ENCODE measurements at regions not wholly inside any gene's neighbourhood (a gene's known extent, or its start where the extent isn't known, plus 50 kb on each side); places are given as distances from the start of the nearest gene placed in this dataset.
"Not testable (repeated sequence)": the region's sequence is repeated elsewhere in the genome, so short reads cannot be mapped to it uniquely, and the experiment has no call there.

DNA sequence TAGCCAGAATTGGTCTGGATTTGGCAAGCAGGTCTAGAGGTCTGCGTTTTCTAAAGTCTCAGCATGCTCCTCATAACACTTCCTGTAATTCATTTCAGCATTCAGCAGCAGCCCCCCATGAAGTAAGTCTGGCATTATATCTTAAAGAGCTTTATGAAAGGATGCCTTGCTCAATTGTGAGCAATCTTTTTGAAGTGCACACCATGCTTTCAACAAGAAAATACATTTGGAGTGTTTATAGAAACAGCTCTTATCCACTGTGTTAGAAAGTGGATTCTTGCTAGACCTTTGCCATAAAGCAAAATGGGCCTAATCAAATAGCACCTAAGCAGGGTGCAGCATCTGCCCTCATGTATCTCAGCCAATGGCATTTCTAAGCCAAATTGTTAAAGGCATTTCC is 378.0 kb upstream of the AKR1E2 start:
- no peak for DNase-seq (ENCODE audit: low spot score)

DNA sequence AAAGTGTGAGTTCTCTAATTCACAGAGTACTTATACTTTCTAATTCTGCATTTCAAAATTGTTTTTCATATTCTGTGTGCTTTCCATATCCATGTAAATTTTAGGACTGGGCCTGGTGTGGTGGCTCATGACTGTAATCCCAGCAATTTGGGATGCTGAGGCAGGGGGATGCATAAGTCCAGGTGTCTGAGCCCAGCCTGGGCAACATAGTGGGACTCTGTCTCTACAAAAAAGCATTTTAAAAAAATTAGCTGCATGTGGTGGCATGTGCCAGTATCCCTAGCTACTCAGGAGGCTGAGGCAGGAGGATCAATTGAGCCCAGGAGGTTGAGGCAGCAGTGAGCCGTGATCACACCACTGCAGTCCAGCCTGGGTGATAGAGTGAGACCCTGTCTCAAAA is 382.6 kb upstream of the AKR1E2 start:
- DNase-seq (ENCODE audit: low spot score): no peak

DNA sequence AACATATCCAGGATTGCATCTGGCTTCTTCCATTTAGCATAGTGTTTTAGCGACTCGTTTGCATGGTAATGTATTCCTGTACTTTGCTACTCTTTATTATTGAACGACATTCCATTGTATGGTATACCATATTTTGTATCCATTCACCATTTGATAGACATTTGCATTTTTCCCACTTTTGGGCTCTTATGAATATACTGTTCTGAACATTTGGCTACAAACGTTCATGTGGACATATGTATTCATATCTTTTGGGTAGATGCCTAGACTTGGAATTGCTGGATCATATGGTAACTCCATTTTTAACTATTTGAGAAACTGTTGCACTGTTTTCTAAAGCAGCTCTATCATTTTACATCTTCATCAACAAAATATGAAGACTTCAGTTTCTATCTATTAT is 383.7 kb upstream of the AKR1E2 start:
- no peak for DNase-seq (ENCODE audit: low spot score)

DNA sequence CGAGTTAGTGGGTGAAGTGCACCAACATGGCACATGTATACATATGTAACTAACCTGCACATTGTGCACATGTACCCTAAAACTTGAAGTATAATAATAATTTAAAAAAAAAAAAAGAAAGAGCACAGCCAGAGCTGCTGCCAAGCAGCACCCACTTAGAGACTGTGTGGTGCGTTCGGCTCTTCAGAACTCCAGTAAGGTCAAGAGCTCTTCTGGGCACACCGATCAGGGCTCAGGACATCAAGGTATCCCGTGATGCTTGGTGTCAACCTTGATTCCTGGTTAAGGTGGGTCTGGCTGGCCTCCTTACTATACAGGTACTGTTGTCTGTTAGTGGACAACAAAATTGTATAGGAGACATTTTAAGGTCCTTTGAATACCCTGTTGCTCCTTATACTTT is 385.7 kb upstream of the AKR1E2 start:
- DNase-seq (ENCODE audit: low spot score): no peak

DNA sequence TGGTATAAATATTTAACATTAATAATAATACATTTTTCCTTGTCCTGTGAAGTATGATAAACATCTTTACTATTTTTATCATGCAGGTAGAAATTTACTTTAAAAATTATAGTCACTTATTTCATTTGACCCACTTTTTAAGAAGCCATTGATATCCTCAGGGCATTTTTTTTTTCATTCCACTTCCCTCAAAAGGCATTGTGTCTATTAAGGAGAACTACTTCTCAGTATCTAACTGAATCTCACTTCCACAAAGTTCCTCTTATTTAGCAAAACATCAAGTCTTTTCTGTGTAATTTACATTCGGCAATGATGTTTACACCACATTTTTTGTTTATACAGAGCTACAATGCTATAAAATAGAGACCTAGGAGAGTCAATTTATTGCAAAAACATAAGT is 388.2 kb upstream of the AKR1E2 start:
- no peak for DNase-seq (ENCODE audit: low spot score)

DNA sequence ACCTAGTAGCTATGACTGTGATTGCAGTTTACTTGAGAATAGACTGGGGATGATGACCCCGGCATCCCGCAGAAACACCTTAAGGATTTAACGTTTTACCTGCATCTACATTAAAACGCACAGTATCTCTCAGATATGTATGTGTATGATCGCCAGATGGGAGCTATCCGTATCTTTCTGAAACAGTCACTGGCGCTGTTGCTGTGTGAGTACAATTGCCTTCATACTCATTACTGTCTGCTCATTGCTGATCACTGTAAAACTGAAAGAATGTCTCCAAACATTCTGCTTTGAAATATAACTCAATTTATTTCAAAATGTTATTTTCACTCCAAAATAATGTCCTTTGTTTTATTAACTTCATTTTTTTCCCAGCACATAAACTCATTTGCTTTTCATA is 388.9 kb upstream of the AKR1E2 start:
- DNase-seq (ENCODE audit: low spot score): no peak

DNA sequence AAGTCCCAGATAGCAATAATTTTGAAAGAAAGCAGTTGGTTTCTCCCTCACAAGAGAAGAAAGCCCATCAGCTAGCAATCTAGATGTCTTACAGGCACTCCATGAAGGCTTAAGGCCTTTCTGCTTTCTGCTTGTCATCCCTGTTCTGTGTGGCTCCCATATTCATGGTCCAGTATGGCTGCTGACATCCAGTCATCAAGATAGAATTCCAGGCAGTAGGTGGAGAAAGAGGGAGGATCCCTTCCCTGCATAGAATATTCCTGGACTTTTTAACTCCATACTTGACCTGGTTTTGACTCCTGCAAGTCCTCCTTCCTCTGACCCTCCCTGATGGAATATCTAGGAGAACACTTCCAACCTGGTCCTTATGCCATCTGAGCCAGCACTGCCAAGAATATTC is 389.9 kb upstream of the AKR1E2 start:
- DNase-seq (ENCODE audit: low spot score): no peak

DNA sequence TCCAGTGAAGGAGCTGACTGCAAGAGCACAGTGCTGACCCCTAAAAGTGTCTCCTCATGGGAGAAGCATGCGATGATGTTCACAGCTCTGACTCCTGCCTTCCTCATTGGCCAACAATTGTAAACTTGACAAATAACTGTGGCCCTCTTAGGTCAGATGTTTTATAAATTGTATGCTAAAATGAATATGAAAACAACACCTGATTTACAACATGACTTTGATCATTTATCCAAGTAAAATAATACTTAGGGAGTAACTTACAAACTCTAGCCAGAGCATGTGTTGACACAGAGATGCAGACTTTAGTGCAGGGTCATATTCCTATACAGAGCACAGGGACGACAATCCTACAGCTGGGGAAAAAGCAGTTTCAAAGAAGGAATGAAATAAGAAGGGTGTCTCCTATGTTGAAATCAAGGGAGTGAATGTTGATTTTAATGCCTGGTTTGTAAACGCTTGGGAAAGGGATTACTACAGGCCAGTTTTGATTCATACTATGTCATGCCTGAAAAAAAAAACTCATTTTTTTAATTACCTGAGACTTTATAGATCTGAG is 391.4 kb upstream of the AKR1E2 start:
- DNase-seq (ENCODE audit: low spot score): no peak

DNA sequence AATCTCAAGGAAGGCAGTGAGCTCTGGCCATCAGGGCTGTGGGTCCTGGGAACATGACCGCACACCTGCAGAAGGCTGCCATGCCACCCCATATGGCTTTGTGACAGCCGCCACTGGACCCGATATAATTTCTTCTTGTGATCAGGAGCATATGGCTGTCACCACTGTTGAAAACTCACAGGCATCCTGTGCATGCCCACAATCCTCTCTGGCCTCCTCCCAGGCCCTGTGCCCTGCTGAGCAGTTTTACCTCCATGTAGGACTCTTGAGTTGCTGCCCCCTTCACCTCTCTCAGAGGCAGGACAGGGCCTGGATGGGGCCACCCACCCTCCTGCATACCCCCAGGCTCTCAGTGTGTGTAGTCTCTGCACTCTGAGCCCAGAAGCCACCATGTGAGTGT is 391.9 kb upstream of the AKR1E2 start:
- DNase-seq (ENCODE audit: low spot score): no peak

DNA sequence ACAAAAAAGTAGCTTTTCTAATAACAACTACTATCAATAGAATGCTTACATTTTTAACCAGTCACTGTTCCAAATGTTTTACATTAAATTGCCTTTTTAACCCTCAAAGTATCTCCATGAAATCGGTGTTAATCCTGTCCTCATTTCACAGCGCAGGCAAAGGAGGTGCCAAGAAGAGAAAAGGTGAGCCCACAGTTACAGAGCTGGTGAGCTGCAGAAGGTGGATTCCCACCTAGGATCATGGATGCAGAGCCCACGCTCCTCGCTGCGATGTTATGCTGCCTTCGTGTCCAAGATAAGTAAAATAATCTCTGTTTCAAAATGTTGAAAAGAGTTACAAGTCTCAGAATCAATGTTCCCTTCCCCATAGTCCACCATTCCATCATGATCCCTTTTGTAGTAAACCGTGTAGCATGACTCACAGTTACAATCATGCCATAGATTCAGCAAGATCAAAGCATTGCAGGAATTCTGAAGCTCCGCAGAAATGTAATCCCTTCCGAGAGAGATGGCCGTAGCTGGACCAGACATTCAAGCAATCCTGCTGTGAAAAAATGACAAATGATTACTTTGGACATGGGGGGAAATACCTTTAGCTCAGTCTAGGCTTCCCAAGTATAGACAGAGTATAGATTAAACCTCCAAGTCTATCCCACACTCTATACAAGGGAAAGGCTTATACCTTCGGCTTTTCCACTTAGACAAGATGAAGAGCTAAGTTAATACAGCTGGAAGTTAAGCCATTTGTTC is 394.7 kb upstream of the AKR1E2 start:
- no peak for DNase-seq (ENCODE audit: low spot score)

DNA sequence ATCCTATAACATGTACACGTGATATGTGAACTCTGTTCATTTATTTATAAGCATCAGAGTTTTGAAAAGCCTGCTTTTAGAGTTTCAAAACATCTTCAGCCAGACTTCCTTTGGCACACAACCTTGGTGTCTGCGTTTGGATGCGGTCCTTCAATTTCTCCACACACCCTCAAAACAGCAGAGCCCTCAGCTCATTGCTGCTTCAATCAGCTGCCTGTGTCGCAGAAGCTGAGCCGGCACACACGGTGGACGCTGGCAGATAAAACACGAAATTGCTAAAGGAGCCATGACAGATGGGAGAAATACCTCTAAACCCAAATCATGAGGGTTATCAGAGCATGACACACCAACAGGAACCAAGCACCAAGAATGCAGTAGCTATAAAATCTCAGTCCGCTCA is 396.4 kb upstream of the AKR1E2 start:
- DNase-seq (ENCODE audit: low spot score): no peak

DNA sequence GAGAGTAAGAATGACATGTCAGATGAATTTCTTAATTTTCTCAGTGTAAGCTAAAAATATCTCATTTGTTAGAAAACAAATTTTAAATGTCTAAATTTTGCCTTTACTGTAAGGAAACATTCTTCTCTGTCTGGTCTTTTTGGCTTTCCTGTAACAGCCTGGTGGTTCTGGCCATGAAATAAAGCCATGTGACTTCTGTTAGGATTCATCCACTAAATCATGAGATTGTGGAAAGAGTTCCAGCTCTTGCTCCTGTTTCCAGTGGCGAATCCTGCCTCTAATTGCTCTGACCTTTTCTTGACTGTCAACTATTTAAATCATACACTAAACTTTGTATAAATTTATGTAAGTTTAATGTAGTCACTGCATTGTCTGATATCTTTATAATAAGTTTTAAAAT is 398.5 kb upstream of the AKR1E2 start:
- DNase-seq (ENCODE audit: low spot score): no peak

DNA sequence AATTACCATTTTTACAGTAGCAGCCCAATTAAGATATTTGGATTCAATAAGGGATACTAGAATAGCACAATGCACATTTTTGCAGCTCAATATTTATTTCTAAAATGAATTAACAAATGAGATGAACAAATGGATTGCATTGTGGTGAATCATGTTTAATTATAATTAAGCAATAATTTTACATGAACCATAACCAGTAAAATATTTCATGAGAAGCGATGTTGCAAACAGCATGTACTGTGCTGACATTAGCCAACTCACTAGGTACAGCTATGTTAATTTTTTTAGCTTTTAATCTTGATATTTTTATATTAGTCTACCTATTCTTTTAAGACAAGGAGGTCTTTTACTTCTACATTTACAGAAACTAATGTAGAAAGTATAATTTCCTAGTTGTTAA is 399.1 kb upstream of the AKR1E2 start:
- DNase-seq (ENCODE audit: low spot score): no peak

DNA sequence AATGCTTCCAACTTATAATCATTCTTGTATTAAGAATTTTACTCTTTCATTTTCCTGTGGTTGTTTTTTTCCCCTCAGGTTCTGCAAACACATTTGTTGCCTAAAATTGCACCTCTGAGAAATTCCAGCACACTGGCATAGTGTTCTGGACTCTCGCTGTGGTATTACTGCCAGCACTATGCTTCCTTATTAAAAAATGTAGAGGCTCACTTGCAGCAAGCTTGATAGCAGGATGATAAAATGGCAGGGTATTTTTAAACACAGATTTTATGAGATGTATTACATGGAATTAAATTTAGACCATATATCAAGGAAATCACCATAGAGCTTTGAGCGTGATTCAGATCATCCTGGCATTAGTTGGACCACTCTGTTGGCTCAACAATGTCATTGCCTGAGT is 416.7 kb upstream of the AKR1E2 start:
- no peak for DNase-seq (ENCODE audit: low spot score)

DNA sequence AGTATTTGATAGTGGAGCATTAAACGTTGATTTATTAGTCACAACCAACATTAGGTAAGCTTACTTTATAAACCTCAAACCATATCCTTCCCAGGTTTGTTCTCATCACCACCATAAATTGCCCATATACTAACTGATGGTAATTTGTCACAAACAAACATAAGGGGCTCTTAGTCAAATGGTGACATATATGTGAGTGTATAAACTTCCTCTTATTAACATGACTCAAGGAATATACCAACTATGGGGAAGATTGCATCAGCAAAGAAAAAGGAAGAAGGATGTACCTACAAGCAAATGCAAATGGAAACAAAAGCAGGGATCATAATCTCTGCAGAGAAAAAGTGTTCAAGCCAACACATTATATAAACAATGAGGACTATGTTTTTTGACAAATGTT is 418.2 kb upstream of the AKR1E2 start:
- no peak for DNase-seq (ENCODE audit: low spot score)

DNA sequence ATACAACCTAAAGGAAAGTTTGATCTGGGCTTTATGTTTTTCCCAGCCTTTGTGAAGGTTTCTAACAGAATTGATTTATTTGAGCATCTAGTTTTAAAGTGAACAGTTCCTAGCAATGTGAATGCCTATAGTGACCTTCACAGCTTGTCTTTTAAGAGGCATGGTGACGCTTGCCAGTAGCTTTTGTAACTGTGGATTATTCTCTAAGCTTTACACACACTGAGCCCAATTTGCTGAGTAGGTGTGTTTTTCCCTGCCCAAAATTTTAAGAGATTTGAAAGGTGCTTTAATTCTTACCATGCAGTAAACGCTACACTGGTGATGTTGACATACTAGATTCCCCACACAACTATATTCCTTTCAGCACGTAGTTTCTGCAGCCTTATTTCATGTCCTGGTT is 420.2 kb upstream of the AKR1E2 start:
- DNase-seq (ENCODE audit: low spot score): no peak

DNA sequence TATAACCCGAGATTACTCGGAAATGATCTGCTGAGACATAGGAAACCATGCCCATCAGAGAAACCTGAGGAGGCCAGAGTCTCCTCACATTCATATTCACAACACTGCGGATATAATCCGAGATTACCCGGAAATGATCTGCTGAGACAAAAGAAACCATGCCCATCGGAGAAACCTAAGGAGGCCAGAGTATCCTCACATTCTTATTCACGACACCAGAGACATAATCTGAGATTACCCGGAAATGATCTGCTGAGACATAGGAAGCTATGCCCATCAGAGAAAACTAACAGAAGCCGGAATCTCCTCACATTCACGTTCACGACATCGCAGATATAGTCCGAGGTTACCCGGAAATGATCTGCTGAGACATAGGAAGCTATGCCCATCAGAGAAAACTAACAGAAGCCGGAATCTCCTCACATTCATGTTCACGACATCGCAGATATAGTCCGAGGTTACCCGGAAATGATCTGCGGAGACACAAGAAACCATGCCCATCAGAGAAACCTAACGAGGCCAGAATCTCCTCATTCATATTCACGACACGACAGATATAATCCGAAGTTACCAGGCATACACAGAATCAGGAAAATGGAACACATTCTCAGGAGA is 422.3 kb upstream of the AKR1E2 start:
- no peak for DNase-seq (ENCODE audit: low spot score)

DNA sequence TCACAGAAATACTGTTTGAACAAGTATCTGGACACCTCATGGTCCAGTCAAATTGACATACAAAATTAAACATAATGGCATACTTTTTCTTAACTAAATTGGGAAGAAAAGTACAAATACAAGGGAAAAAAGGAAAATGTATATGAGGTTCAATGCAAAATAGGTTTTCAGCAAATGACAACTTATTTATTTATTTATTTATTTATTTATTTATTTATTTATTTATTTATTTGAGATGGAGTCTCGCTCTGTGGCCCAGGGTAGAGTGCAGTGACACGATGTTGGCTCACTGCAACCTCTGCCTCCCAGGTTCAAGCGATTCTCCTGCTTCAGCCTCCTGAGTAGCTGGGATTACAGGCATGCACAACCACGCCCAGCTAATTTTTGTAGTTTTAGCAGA is 424.9 kb upstream of the AKR1E2 start:
- DNase-seq (ENCODE audit: low spot score): not testable (repeated sequence)

DNA sequence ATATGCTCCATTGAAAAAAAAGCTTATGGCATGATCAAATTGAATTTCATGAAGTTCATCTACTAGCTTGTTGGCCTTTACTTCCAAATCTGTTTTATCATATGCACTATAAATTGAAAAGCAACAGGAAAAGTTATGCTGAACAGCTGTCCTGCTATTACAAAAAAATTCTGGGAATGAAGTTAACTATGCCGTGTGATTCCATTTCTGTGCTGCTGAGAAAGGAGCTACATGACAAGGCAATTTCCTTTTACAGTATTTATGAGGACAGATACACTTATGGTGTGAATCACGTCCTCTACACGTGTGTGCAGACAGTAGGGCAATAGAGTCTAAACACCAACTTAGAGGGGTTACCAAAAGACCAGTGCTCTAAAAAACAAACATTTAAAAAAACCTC is 426.5 kb upstream of the AKR1E2 start:
- no peak for DNase-seq (ENCODE audit: low spot score)

DNA sequence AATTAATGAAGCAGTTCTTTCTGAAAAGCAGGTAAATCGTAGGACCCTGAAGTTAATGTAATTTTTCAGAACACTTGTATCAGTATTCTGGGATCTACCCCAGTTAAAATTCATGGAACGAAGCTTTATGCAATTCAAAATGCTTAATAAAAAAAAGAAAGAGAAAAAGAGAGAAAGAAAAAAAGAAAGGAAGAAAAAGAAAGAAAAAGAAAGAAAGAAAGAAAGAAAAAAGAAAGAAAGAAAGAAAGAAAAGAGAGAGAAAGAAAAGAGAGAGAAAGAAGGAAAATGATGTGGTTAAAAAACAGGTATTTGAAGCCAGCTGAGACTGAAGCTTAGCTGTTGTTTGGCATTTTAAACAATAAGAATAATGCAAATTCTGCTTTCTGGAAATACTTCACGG is 427.4 kb upstream of the AKR1E2 start:
- DNase-seq (ENCODE audit: low spot score): no peak

DNA sequence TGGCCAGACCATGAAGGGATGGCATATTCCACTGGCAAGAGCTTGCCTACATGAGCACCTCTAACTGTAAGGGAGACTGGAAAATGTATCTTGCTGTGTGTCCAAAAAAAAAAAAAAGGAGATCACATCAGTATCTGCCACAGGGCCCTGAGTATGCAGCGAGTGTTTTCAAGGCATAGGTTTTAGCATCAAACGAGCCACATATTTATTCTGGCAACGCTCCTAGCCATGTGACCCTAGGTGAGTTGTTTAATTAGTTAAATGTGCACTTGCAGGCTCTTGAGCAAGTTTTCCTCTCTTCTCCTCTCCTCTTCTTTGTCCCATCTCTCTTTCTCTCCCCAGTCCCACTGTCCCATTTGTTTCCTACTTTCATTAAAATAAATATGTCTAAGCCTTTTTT is 428.7 kb upstream of the AKR1E2 start:
- DNase-seq (ENCODE audit: low spot score): no peak

DNA sequence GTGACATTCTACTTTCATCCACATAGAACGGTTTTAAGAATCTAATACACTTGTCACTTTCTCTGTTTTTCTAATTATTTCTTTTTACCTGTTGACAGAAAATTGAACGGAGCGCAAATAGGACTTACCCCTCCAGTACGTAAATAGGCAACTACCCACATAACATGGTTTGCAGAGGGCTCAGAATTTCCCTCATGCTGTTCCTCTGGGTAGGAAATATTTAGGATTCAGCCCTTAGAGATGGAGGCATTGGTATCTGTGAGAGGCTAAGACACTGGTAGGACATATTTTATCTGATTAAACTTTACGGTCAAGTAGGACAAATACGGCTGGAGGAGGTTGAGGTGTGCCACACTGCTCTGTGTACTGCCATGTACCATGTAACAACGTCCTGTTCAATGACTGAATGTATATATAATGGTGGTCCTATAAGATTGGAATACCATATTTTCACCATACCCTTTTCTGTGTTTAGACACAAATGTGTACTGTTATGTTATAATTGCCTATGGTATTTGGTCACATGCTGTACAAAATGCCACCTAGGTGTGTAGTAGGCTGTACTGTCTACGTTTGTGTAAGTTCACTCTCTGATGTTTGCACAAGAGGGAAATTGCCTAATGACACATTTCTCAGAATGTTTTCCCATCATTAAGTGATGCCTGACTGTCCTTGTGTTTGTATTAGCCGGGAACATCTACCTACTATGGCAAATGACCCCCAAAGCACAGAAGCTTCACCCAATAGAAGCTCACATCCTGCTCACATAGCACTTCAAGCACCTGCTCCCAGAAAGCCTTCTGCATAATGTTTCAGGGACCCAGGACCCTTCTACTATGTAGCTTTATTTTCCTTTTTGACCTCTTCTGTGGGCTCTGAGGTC is 429.4 kb upstream of the AKR1E2 start:
- DNase-seq (ENCODE audit: low spot score): no peak

DNA sequence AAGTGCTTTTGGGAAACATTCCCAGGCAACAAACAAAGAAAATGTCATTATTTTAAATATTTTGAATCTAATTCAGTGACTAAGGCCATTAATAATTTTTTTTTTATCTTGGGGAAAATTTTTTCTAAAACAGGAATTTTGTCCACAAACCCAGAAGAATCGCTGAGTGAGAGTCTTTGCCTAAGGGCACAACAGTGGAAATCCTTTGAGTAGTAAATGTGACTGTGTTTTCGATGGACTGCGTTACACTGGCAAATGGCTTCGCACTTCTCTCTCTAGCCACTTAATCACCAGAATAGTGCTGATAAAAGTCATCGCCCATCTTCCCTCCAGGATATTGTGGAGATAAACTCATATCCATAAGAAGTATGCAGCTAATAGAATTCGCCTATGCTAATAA is 430.3 kb upstream of the AKR1E2 start:
- DNase-seq (ENCODE audit: low spot score): no peak
